Hepatocyte (in vitro differentiated cells): ENCODE measurements at regions not wholly inside any gene's neighbourhood (a gene's known extent, or its start where the extent isn't known, plus 50 kb on each side); places are given as distances from the start of the nearest gene placed in this dataset.

Experiments used
- DNase-seq: peaks from one replicate; pipeline ENCODE4 v3.0.0-alpha.2; 2016; ENCODE audit warnings: low spot score
- H2AFZ ChIP-seq: fragments of 200-600 bp; sonication (generic); 2 replicates; pipeline ENCODE4 v1.6.0; 2016; ENCODE audit warnings: antibody characterized with exemption, mild to moderate bottlenecking
- H3K27ac ChIP-seq: fragments of 200-600 bp; sonication (generic); 2 replicates; pipeline ENCODE4 v1.5.1; 2016; ENCODE audit warnings: mild to moderate bottlenecking
- H3K27me3 ChIP-seq: fragments of 200-600 bp; sonication (generic); 2 replicates; pipeline ENCODE4 v1.6.1; 2016
- H3K36me3 ChIP-seq: fragments of 200-600 bp; sonication (generic); replicated peaks from 2 replicates; pipeline ENCODE4 v1.5.1; 2016; ENCODE audit warnings: low read depth; ENCODE audit not compliant: insufficient read depth
- H3K4me1 ChIP-seq: fragments of 200-600 bp; sonication (generic); 2 replicates; pipeline ENCODE4 v1.5.1; 2016; ENCODE audit warnings: mild to moderate bottlenecking, moderate library complexity; ENCODE audit not compliant: insufficient read depth
- H3K4me2 ChIP-seq: fragments of 200-600 bp; sonication (generic); 2 replicates; pipeline ENCODE4 v1.6.0; 2016
- H3K4me3 ChIP-seq: fragments of 200-600 bp; sonication (generic); 2 replicates; pipeline ENCODE4 v1.5.1; 2016; ENCODE audit warnings: mild to moderate bottlenecking
- H3K79me2 ChIP-seq: fragments of 200-600 bp; sonication (generic); 2 replicates; pipeline ENCODE4 v1.6.0; 2017; ENCODE audit warnings: mild to moderate bottlenecking
- H3K9me2 ChIP-seq: fragments of 200-600 bp; sonication (generic); replicated peaks from 2 replicates; pipeline ENCODE4 v1.6.0; 2017; ENCODE audit warnings: mild to moderate bottlenecking; ENCODE audit not compliant: insufficient read depth
- H3K9me3 ChIP-seq: fragments of 200-600 bp; sonication (generic); 2 replicates; pipeline ENCODE4 v1.5.1; 2016; ENCODE audit warnings: low read depth, mild to moderate bottlenecking
- H4K20me1 ChIP-seq: fragments of 200-600 bp; sonication (generic); 2 replicates; pipeline ENCODE4 v1.6.0; 2016; ENCODE audit warnings: mild to moderate bottlenecking; ENCODE audit not compliant: insufficient read depth, poor library complexity, severe bottlenecking
- EZH2 ChIP-seq: fragments of 200-600 bp; sonication (generic); IDR thresholded peaks from 2 replicates; pipeline ENCODE4 v1.6.1; 2016; ENCODE audit warnings: antibody characterized with exemption, mild to moderate bottlenecking, borderline replicate concordance
- EZH2phosphoT487 ChIP-seq: fragments of 200-600 bp; sonication (generic); IDR thresholded peaks from one replicate; pipeline ENCODE4 v1.6.1; 2018; ENCODE audit warnings: antibody characterized with exemption, mild to moderate bottlenecking, low read depth, moderate library complexity; ENCODE audit not compliant: unreplicated experiment, severe bottlenecking
- WGBS: methylation state at CpG from one replicate; pipeline ENCODE4 v1.1.6; 2016; ENCODE audit warnings: low lambda C conversion rate; ENCODE audit errors: missing lambda C conversion rate; 5-methylcytosine and 5-hydroxymethylcytosine counted together
- TF ChIP-seq, protein P1 (sequence below): fragments of 200-600 bp; sonication (generic); IDR thresholded peaks from 2 replicates; pipeline ENCODE4 v1.5.1; 2016; ENCODE audit warnings: antibody characterized with exemption, mild to moderate bottlenecking; ENCODE audit not compliant: poor library complexity

DNA sequence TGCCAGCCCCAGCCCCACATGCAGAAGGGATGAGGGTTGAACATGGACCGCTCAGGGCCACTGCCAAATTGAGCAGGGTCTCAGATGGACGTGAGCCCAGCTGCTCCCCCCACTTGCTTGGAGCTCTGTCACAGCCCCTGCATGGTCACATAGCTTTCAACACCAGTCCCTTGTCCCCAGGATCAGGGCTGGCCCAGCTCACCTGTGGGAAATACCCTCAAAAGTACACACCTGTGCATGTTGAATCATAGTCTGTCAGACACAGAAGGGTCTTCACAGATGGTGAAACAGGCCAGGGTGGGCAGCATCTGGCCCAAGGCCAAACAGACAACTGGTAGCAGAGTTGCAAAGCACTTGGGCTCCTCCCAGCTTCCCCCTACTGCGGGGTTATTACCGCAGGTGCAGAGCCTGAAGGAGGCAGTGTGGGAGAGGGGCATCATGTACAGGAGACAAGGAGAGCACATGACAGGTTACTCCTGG is 77.6 kb upstream of the UNC5B start:
- Histone ChIP-seq H3K4me1 (no peaks in the 10 kb centered on the region), H4K20me1 (no peaks in the 10 kb centered on the region), H3K36me3 (no peaks in the 10 kb centered on the region), H3K9me2 (no peaks in the 10 kb centered on the region), H3K79me2 (no peaks in the 10 kb centered on the region), H3K4me3 (no peak overlapping the region), H3K9me3 (no peaks in the 10 kb centered on the region), H3K4me2 (no peak overlapping the region), H3K27me3 (peaks cover 4% of the 10 kb centered on the region), H2AFZ (no peak overlapping the region), H3K27ac (no peak overlapping the region)
- TF ChIP-seq, protein P1, sequence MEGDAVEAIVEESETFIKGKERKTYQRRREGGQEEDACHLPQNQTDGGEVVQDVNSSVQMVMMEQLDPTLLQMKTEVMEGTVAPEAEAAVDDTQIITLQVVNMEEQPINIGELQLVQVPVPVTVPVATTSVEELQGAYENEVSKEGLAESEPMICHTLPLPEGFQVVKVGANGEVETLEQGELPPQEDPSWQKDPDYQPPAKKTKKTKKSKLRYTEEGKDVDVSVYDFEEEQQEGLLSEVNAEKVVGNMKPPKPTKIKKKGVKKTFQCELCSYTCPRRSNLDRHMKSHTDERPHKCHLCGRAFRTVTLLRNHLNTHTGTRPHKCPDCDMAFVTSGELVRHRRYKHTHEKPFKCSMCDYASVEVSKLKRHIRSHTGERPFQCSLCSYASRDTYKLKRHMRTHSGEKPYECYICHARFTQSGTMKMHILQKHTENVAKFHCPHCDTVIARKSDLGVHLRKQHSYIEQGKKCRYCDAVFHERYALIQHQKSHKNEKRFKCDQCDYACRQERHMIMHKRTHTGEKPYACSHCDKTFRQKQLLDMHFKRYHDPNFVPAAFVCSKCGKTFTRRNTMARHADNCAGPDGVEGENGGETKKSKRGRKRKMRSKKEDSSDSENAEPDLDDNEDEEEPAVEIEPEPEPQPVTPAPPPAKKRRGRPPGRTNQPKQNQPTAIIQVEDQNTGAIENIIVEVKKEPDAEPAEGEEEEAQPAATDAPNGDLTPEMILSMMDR = no peak
- no peak for TF ChIP-seq EZH2
- WGBS = 79% methylated on average over 4 of the region's 4 CpGs
- no peak for DNase-seq

DNA sequence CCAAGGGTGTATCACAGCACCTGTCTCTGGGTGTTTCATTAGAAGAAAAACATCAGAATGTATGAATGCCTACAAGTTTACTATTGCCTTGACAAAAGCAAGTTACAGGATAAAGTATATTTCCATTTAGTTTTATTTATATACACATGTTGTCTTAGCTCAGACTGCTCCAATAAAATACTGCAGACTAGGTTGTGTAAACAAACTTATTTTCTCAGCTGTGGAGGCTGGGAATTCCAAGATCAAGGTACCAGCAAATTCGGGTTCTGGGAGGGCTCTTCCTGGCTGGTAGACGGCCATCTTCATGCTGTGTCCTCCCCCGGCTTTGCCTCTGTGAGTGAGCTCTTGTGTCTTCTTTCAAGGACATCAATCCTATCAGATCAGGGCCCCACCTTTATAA is 77.1 kb upstream of the UNC5B start:
- H3K27me3 ChIP-seq = peaks cover 5% of the 10 kb centered on the region

DNA sequence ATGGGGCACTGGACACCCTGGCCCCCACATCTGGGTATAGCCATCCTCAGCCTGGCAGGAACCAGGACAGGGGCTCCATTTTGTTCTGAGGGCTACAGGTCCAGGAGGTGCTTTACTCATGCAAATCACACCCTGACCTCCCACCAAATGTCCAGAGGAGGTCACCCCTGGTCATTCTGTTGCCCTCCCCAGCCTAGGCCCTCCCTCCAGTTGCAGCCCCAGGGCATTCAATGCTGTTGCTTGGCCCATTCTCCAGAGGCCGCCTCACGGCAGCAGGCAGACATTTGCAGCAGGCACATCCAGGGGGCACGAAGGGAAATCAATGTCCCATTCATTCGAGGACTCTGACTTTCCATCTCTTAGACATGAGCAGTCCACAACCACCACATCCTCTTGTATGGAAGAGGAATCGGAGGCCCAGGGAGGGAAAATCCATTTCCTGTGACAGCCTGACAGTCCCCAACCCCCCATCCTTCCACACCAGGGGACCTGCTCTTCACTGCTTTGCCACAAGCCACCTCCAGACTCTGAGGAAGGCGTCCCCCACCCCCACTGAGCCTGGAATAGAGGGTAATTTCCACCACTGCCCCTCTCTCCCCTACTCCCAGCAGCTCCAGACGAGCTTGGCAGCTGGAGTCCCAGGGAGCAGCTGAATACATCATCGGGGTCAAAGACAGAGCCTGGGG is 76.2 kb upstream of the UNC5B start:
- Histone ChIP-seq H4K20me1 (no peaks in the 10 kb centered on the region), H3K27me3 (peaks cover 11% of the 10 kb centered on the region), H3K36me3 (no peaks in the 10 kb centered on the region), H3K27ac (no peak overlapping the region), H3K79me2 (no peaks in the 10 kb centered on the region), H3K4me1 (no peaks in the 10 kb centered on the region), H3K4me3 (no peak overlapping the region), H3K9me3 (no peaks in the 10 kb centered on the region), H3K4me2 (no peak overlapping the region), H2AFZ (no peak overlapping the region), H3K9me2 (no peaks in the 10 kb centered on the region)
- DNase-seq = no peak
- 64% methylated on average over 8 of the region's 8 CpGs for WGBS
- TF ChIP-seq EZH2phosphoT487 = no peak
- TF ChIP-seq, protein P1 = no peak
- no peak for TF ChIP-seq EZH2

More for the DNA sequence above, 77.1 kb upstream of the UNC5B start:
- no peaks in the 10 kb centered on the region for H3K9me2 ChIP-seq
- WGBS = 50% methylated on average over 3 of the region's 3 CpGs
- H3K36me3 ChIP-seq = no peaks in the 10 kb centered on the region
- no peak for DNase-seq
- H3K27ac ChIP-seq = no peak overlapping the region
- H3K4me2 ChIP-seq = no peak overlapping the region
- no peak overlapping the region for H2AFZ ChIP-seq
- H4K20me1 ChIP-seq = no peaks in the 10 kb centered on the region
- no peak overlapping the region for H3K4me3 ChIP-seq
- H3K4me1 ChIP-seq = no peaks in the 10 kb centered on the region
- H3K79me2 ChIP-seq = no peaks in the 10 kb centered on the region
- TF ChIP-seq, protein P1 = no peak
- no peak for TF ChIP-seq EZH2phosphoT487
- no peak for TF ChIP-seq EZH2
- no peaks in the 10 kb centered on the region for H3K9me3 ChIP-seq
